Neural progenitor cell (in vitro differentiated cells): ENCODE measurements at regions not wholly inside any gene's neighbourhood (a gene's known extent, or its start where the extent isn't known, plus 50 kb on each side); places are given as distances from the start of the nearest gene placed in this dataset.

Experiments used
- CTCF ChIP-seq: fragments of 200-600 bp; sonication (generic); IDR thresholded peaks from 2 replicates; pipeline ENCODE4 v1.5.1; 2017; ENCODE audit warnings: antibody characterized with exemption, mild to moderate bottlenecking
- EZH2 ChIP-seq: fragments of 200-600 bp; sonication (generic); IDR thresholded peaks from 2 replicates; pipeline ENCODE4 v1.6.1; 2017; ENCODE audit warnings: antibody characterized with exemption, mild to moderate bottlenecking, moderate library complexity

GRCh38 chr7:3234051-3234450 lies 67.0 kb upstream of the SDK1 start:
- TF ChIP-seq CTCF (no peak), EZH2 (no peak)
